Thymus (tissue), 11 donors: ENCODE measurements at regions not wholly inside any gene's neighbourhood (a gene's known extent, or its start where the extent isn't known, plus 50 kb on each side); places are given as distances from the start of the nearest gene placed in this dataset.

Experiments
- DNase-seq, 9 donors: peaks; one replicate each; pipeline ENCODE4 v3.0.0-alpha.2; 2013; ENCODE audit warnings: low spot score in 9 of 9, low read depth in 6 of 9, missing footprints in 1 of 9
- H3K27ac ChIP-seq, 2 donors: one replicate each; pipeline ENCODE4 v1.5.1; 2013; ENCODE audit warnings: control low read depth in 1 of 2, low read depth in 1 of 2, low read length in 1 of 2, mild to moderate bottlenecking in 1 of 2, moderate library complexity in 1 of 2
- H3K27me3 ChIP-seq, 2 donors: one replicate each; pipeline ENCODE4 v1.5.1; 2013; ENCODE audit warnings: low read length in 1 of 2; ENCODE audit not compliant: control insufficient read depth in 2 of 2, insufficient read depth in 1 of 2
- H3K36me3 ChIP-seq, 2 donors: one replicate each; pipeline ENCODE4 v1.5.1; 2013; ENCODE audit warnings: low read length in 1 of 2, mild to moderate bottlenecking in 1 of 2, moderate library complexity in 1 of 2; ENCODE audit not compliant: control insufficient read depth in 2 of 2, insufficient read depth in 2 of 2
- H3K4me1 ChIP-seq, 2 donors: one replicate each; pipeline ENCODE4 v1.5.1; 2013; ENCODE audit warnings: low read length in 2 of 2; ENCODE audit not compliant: control insufficient read depth in 2 of 2, insufficient read depth in 2 of 2
- H3K4me3 ChIP-seq, 2 donors: one replicate each; pipeline ENCODE4 v1.5.1; 2013; ENCODE audit warnings: low read length in 2 of 2, control low read depth in 1 of 2, mild to moderate bottlenecking in 1 of 2
- H3K9me3 ChIP-seq, 2 donors: one replicate each; pipeline ENCODE4 v1.5.1; 2013; ENCODE audit warnings: low read length in 1 of 2, mild to moderate bottlenecking in 1 of 2; ENCODE audit not compliant: control insufficient read depth in 2 of 2, insufficient read depth in 1 of 2
- WGBS: extraction: QIAGEN DNeasy Blood & Tissue Kit; methylation state at CpG from one replicate; pipeline ENCODE4 v1.1.7; 2013; 5-methylcytosine and 5-hydroxymethylcytosine counted together
- donor health status: healthy.

- Histone ChIP-seq H3K27ac (no peak overlapping the region), H3K9me3 (peaks cover 0 to 18% of the 10 kb centered on the region in 2 donors), H3K4me3 (no peak overlapping the region), H3K4me1 (no peaks in the 10 kb centered on the region), H3K27me3 (no peaks in the 10 kb centered on the region), H3K36me3 (no peaks in the 10 kb centered on the region)
- no peak for DNase-seq
- WGBS, result 96% methylated on average over 3 of the region's 3 CpGs
Observed at GRCh38 chr14:30085943-30086342, 158.3 kb upstream of the PRKD1 start.

- H3K27ac ChIP-seq, result no peak overlapping the region
- 88% methylated on average over 4 of the region's 4 CpGs for WGBS
- H3K27me3 ChIP-seq, result no peaks in the 10 kb centered on the region
- H3K4me3 ChIP-seq, result no peak overlapping the region
- H3K36me3 ChIP-seq, result no peaks in the 10 kb centered on the region
- peaks cover 0 to 19% of the 10 kb centered on the region in 2 donors for H3K9me3 ChIP-seq
- H3K4me1 ChIP-seq, result no peaks in the 10 kb centered on the region
- DNase-seq, result no peak
Observed at GRCh38 chr14:30088620-30089019, 161.0 kb upstream of the PRKD1 start.

- Histone ChIP-seq H3K4me3 (no peak overlapping the region), H3K4me1 (no peaks in the 10 kb centered on the region)
- no peak for DNase-seq
Observed at GRCh38 chr14:30108975-30109700, 181.5 kb upstream of the PRKD1 start.

GRCh38 chr14:30114051-30114450 is 186.4 kb upstream of the PRKD1 start:
- H3K4me3 ChIP-seq, result no peak overlapping the region
- no peaks in the 10 kb centered on the region for H3K4me1 ChIP-seq
- no peaks in the 10 kb centered on the region for H3K27me3 ChIP-seq
- no peaks in the 10 kb centered on the region for H3K9me3 ChIP-seq
- DNase-seq, result no peak
- no peaks in the 10 kb centered on the region for H3K36me3 ChIP-seq
- no peak overlapping the region for H3K27ac ChIP-seq

More at GRCh38 chr14:30108975-30109700, 181.5 kb upstream of the PRKD1 start:
- H3K9me3 ChIP-seq, result peaks cover 0 to 6% of the 10 kb centered on the region in 2 donors
- H3K27me3 ChIP-seq, result no peaks in the 10 kb centered on the region
- no peak overlapping the region for H3K27ac ChIP-seq
- H3K36me3 ChIP-seq, result no peaks in the 10 kb centered on the region
- WGBS, result 86% methylated on average over 2 of the region's 2 CpGs

GRCh38 chr14:30115756-30116155 is 188.1 kb upstream of the PRKD1 start:
- Histone ChIP-seq H3K27ac (no peak overlapping the region), H3K4me3 (no peak overlapping the region), H3K36me3 (no peaks in the 10 kb centered on the region), H3K4me1 (no peaks in the 10 kb centered on the region), H3K27me3 (no peaks in the 10 kb centered on the region), H3K9me3 (no peaks in the 10 kb centered on the region)
- no peak for DNase-seq
- WGBS, result 37% methylated on average over 2 of the region's 2 CpGs

- Histone ChIP-seq H3K9me3 (no peaks in the 10 kb centered on the region), H3K27me3 (no peaks in the 10 kb centered on the region), H3K4me1 (no peaks in the 10 kb centered on the region), H3K27ac (no peak overlapping the region), H3K4me3 (no peak overlapping the region), H3K36me3 (no peaks in the 10 kb centered on the region)
- WGBS, result 82% methylated on average over 2 of the region's 2 CpGs
- DNase-seq, result no peak
Observed at GRCh38 chr14:30118992-30119640, 191.5 kb upstream of the PRKD1 start.

GRCh38 chr14:30125322-30125979 is 197.8 kb upstream of the PRKD1 start:
- 95% methylated on average over 2 of the region's 2 CpGs for WGBS
- Histone ChIP-seq H3K9me3 (no peaks in the 10 kb centered on the region), H3K27me3 (no peaks in the 10 kb centered on the region), H3K4me1 (no peaks in the 10 kb centered on the region), H3K4me3 (no peak overlapping the region), H3K36me3 (no peaks in the 10 kb centered on the region), H3K27ac (no peak overlapping the region)
- no peak for DNase-seq

GRCh38 chr14:30129807-30130206 is 202.2 kb upstream of the PRKD1 start:
- Histone ChIP-seq H3K27ac (no peak overlapping the region), H3K4me3 (no peak overlapping the region), H3K4me1 (no peaks in the 10 kb centered on the region), H3K27me3 (no peaks in the 10 kb centered on the region), H3K9me3 (no peaks in the 10 kb centered on the region), H3K36me3 (no peaks in the 10 kb centered on the region)
- no peak for DNase-seq
- WGBS, result 70% methylated on average over 4 of the region's 4 CpGs

GRCh38 chr14:30131581-30132097 is 204.0 kb upstream of the PRKD1 start:
- Histone ChIP-seq H3K36me3 (no peaks in the 10 kb centered on the region), H3K4me1 (no peaks in the 10 kb centered on the region), H3K27ac (no peak overlapping the region), H3K4me3 (no peak overlapping the region), H3K9me3 (no peaks in the 10 kb centered on the region), H3K27me3 (no peaks in the 10 kb centered on the region)
- DNase-seq, result no peak
- 85% methylated on average over 5 of the region's 5 CpGs for WGBS
